ENCODE measurements at regions not wholly inside any gene's neighbourhood (a gene's known extent, or its start where the extent isn't known, plus 50 kb on each side); places are given as distances from the start of the nearest gene placed in this dataset.
"Not testable (repeated sequence)": the region's sequence is repeated elsewhere in the genome, so short reads cannot be mapped to it uniquely, and the experiment has no call there.

DNA sequence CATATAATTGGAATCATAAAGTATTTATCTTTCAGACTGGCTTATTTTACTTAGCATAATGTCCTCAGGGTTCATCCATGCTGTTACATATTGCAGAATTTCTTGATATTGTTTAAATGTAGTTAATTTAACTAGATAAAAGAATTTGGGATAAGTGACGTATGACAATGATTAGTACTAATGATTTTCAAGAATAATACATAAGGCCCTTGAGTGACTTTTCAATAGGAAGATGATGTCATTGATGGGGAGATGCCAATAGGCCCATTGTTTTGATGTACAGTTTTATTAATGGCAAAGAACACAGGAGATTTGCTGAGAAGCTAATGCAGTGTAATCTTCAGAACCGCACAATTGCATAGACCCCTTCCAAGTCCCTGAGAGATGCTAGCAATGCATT, 537.4 kb upstream of the PHF14 start:
- intact Hi-C loops (cut with micrococcal nuclease), result no loop called here

DNA sequence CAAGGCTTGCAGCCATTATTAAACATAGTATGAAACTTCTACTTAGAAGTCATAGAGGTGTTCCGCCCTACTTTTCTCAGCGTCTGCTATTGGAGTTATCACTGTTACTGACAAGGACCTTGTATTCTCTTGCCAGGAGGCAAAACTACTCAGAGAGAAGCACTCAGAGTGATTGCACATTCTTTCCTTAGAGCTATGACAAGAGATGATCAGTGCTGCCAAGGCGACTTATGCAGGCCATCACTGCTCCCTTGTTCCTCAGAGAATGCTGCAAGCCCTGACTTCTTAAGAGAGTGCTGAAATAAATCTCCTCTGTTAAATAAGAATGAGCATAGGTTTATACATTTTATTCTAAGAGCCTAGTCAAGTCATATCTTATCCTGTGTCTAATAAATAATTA, 534.6 kb upstream of the PHF14 start:
- intact Hi-C loops (cut with micrococcal nuclease), result no loop called here

DNA sequence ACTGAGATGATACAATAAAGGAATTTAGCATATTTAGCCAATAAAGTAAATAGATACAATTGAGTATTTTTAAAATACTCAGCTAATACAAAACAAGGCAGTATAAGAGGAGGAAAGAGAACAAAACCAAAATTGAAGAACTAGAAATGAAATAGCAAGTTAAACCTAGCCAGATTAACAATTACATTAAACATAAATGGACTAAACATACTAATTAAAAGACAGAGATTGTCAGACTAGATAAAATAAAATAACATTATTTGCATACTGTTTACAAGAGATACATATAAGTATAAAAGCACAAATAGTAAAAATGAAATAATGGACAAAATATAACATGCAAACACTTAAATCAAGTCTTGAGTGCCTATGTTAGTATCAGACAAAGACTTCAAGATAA, 517.7 kb upstream of the PHF14 start:
- intact Hi-C loops (cut with micrococcal nuclease), result no loop called here

DNA sequence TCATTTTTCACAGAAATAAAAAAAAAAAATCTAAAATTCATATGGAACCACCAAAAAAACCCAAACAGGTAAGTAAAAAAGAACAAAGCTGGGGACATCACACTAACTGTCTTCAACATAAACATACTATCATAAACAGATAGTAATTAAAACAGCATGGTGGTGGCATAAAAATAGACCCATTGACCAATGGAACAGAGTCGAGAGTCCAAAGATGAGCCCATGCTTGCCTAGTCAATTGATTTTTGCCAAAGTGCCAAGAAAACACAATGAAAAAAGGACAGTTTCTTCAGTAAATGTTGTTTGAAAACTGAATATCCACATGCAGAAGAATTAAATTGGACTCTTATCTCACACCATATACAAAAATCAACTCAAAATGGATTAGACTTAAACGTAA, 513.2 kb upstream of the PHF14 start:
- intact Hi-C loops (cut with micrococcal nuclease), result no loop called here

GRCh38 chr7:10463701-10464100, 510.0 kb upstream of the PHF14 start:
- intact Hi-C loops (cut with micrococcal nuclease), result no loop called here

DNA sequence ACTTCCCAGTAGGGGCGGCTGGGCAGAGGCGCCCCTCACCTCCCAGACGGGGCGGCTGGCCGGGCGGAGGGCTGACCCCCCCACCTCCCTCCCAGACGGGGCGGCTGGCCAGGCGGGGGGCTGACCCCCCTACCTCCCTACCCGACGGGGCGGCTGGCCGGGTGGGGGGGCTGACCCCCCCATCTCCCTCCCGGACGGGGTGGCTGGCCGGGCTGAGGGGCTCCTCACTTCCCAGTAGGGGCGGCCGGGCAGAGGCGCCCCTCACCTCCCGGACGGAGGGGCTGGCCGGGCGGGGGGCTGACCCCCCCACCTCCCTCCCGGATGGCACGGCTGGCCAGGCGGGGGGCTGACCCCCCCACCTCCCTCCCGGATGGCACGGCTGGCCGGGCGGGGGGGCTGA, 508.1 kb upstream of the PHF14 start:
- intact Hi-C loops (cut with micrococcal nuclease), result not testable (repeated sequence)

- intact Hi-C loops (cut with micrococcal nuclease), result no loop called here
These were observed 504.8 kb upstream of the PHF14 start for GRCh38 chr7:10468908-10469307.

- intact Hi-C loops (cut with micrococcal nuclease), result no loop called here
These were observed 504.2 kb upstream of the PHF14 start for GRCh38 chr7:10469476-10469875.

DNA sequence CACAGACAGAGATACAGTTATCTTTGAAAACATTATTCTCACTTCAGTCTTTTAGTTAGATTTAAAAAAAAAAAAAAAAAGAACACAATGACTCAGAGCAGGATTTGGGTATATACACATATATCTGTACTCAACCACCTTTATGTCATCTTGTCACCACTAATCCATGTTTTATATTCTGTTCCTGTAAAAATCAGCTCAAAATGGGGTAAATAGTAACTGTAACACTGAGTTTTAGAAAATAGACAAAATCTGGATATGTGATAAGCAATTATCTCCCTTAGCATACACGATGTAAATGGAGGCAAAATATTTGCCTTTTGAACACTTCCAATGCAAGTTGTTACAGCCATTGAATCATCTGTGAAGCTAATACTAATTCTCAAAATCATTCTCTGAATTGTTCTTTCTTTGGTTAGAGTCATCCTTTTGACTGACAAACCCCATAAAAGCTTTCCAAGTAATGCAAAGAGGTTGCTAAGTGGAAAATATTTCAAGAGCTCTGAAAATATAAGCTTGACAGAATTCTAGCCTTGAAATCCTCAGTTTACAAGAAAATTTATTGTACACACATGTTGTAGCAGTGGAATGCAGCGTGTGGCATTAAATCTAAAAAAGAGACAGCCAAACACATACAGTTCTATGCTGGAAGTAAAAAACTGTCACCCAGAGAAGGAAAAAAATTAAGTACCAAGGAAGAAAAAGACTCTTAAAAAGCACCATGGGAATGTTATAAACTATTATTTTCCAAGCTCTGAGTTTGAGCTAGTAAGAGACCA, 502.2 kb upstream of the PHF14 start:
- intact Hi-C loops (cut with micrococcal nuclease), result no loop called here

GRCh38 chr7:10472115-10472514, 501.6 kb upstream of the PHF14 start:
- intact Hi-C loops (cut with micrococcal nuclease), result no loop called here

DNA sequence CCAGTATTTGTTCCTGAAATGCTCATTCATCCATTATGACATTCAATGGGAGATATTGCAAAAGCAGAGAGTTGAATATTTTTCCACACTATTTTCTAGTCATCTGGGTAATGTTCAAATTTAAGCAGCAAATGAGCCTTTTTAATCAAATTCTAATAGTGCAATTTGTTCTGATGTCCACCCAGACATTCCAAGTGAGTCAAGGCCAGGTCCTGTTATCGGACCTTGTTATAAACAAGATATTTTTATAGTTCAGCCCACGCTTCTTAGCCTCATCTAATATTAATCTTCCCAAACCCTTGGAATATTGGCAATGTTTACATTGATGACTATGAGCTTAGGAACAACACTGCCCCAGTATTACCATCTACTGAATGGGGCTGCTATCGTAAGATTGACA, 500.1 kb upstream of the PHF14 start:
- intact Hi-C loops (cut with micrococcal nuclease), result no loop called here

DNA sequence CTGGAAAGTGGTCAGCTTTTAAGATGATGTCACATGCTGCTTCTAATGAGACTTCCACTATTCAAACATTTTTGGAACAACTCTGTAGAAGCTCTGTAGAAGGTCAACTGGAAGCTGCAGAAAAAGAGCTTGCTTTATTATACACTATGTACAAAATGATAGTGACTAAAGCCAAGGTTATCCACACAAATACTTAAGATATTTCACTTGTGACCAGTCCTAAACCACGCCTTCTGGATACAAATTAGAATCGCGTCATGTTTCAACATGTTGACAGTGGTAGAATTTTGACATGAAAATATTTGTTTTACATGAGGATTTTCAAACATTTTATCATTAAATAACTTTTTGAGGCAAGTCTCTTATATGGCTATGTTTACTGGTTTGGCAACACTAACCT, 499.6 kb upstream of the PHF14 start:
- intact Hi-C loops (cut with micrococcal nuclease), result no loop called here

DNA sequence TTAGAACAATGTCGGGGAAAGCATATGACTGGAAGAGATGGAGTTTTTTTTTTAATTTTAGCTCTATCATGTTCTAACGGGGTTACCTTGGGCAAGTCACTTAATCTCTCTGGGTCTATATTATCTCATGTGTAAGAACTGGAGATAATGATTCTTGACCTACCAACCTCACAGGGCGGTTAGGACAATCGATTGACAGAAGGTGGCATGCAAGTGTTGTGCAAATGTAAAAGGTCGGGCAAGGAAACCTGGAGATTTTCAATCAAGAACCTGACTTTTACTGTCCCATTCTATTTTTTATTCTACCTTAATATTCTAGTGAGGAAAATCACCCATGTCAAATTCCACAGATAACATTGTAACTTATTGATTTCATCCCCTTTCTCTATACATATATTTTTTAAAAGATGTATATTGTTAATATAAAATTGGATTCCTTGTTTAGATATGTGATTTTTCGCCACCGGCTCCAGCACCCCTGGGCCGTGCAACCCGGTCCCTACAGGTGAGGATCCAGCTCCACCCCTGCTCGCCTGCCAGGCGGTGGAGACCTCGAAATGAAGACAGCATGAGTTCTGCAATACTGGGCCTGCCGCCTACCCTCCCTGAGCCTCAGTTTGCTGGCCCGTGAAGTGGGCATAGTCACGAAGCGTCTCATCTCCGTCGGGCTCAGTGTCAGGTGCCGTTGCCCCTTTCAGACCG, 497.6 kb upstream of the PHF14 start:
- intact Hi-C loops (cut with micrococcal nuclease), result no loop called here

DNA sequence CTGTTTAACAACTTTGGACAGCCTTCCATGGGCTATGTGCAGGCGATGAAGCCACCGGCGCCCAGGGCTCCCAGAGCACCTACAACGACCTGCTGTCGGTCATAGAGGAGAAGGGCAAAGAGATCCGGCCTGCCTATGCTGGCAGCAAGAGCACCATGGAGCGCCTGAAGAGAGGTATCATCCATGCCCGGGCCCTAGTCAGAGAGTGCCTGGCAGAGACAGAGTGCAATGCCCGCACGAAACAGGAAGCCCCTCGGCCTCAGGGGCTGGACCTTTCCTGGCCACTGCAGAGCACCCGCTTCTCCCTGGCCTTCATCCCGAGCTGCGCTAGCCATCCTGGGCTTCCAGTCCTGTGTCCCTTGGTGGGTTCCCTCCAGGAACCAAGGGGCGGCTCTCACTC, 497.0 kb upstream of the PHF14 start:
- intact Hi-C loops (cut with micrococcal nuclease), result no loop called here

GRCh38 chr7:10483671-10484070, 490.0 kb upstream of the PHF14 start:
- intact Hi-C loops (cut with micrococcal nuclease), result no loop called here

DNA sequence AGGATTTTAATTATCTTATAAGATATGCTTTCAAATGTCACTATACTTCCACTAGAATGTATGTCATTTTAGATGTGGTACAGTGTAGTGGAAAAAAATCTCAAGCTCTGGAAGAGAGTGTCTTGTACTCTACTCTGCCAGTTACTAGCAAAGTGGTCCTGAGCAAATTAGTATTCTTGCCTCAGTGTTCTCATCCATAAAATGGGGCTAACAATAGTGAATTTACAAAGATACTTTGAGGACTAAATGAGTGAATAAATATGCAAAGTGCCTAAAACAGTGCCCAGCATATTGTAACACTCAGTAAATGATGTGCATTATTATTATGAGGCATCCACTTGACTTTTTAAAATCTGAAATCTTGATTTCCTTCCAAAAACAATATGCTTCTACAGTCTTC, 488.9 kb upstream of the PHF14 start:
- intact Hi-C loops (cut with micrococcal nuclease), result no loop called here

DNA sequence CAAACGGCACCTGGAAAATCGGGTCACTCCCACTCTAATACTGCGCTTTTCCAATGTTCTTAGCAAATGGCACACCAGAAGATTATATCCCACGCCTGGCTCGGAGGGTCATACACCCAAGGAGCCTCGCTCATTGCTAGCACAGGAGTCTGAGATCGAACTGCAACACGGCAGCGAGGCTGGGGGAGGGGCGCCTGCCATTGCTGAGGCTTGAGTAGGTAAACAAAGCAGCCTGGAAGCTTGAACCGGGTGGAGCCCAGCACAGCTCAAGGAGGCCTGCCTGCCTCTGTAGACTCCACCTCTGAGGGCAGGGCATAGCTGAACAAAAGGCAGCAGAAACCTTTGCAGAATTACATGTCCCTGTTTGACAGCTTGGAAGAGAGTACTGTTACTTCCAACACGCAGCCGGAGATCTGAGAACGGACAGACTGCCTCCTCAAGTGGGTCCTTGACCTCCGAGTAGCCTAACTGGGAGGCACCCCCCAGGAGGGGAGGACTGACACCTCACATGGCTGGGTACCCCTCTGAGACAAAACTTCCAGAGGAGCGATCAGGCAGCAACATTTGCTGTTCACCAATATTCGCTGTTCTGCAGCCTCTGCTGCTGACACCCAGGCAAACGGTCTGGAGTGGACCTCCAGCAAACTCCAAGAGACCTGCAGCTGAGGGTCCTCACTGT, 472.3 kb upstream of the PHF14 start:
- intact Hi-C loops (cut with micrococcal nuclease), result not testable (repeated sequence)

GRCh38 chr7:10507032-10507431, 466.6 kb upstream of the PHF14 start:
- intact Hi-C loops (cut with micrococcal nuclease), result no loop called here

- intact Hi-C loops (cut with micrococcal nuclease), result no loop called here
These were observed 452.4 kb upstream of the PHF14 start for GRCh38 chr7:10521306-10521705.

DNA sequence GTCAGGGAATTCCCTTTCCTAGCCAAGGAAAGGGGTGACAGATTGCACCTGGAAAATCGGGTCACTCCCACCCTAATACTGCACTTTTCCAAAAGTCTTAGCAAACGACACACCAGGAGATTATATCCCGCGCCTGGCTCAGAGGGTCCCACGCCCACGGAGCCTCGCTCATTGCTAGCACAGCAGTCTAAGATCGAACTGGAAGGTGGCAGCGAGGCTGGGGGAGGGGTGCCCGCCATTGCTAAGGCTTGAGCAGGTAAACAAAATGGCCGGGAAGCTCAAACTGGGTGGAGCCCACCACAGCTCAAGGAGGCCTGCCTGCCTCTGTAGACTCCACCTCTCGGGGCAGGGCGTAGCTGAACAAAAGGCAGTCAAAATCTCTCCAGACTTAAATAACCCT, 440.2 kb upstream of the PHF14 start:
- intact Hi-C loops (cut with micrococcal nuclease), result not testable (repeated sequence)

DNA sequence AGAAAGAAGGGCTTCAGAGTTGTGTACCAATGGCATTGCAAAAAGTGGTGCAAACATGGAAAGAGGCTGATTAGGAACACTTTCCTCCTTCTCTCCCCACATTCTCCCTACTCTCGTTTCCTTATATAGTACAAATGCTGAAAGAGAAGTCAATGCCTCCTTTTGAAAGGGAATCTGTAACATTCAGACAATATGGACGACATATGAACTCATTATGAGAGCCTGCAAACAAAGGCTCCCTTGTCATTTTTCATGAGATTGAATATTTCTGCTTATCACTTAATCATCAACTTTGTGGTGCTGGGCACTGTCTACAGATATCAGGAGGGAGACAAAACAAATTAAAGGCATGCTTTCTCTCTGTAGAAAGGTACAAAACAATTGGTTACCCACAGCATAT, 437.1 kb upstream of the PHF14 start:
- intact Hi-C loops (cut with micrococcal nuclease), result no loop called here

- intact Hi-C loops (cut with micrococcal nuclease), result no loop called here
These were observed 435.9 kb upstream of the PHF14 start for GRCh38 chr7:10537764-10538163.

DNA sequence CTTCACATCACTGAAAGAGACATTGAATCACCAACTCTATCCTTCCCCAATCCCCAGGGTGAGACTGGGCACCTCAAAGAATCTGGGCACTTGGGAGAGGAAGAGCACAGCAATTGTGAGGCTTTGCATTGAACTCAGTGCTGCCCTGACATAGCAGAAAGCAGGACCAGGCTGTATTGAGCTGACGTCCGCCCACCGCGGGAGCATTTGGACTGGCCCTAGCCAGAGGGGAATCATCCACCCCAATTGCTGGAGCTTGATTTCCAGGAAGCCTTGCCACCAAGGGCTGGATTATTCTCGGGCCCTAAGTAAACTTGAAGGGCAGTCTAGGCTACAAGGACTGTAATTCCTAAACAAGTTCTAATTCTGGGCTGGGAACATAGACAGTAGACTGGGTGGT, 416.3 kb upstream of the PHF14 start:
- intact Hi-C loops (cut with micrococcal nuclease), result no loop called here

Measured in T-helper 2 cell treated with Interferon-gamma antibody and Interleukin-4, amounts not matched to agents 100 ng/mL and 5 ng/mL, for 36 hours (primary cell).